ENCODE measurements at regions not wholly inside any gene's neighbourhood (a gene's known extent, or its start where the extent isn't known, plus 50 kb on each side); places are given as distances from the start of the nearest gene placed in this dataset.
"Not testable (repeated sequence)": the region's sequence is repeated elsewhere in the genome, so short reads cannot be mapped to it uniquely, and the experiment has no call there.

DNA sequence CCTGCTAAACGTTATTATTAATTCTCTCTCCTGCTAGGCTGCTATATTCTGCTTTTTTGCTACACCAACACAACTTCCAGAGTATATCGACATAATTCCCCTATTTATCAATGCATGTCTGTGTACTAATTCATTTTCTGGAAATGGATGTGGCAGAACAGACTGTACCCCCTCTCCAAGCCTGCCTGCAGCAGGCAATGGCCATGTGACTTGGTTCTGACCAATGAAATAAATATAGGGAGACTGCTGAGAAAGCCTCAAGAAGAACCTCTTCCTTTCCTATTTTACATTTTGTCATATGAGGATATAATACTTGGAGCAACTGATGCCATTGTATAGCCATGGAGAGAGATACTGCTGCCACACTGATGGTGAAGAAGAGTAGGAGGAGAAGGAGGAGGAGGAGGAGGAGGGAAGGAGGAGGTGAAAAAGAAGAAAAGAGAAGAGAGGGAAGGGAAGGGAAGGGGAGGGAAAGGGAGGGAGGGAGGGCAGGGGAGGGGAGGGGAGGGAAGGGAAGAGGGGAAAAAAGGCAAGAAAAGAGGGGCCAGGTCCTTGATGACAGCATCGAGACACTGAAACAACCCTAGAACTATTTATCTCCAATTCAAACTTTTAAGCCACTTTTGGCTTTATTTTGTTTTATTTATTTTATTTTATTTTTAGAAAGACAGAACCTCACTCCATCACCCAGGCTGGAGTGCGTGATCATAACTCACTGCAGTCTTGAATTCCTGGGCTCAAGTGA lies 57.0 kb upstream of the SPP1 start:
- H3K27ac Mint-ChIP-seq, result no peak overlapping the region
- TF ChIP-seq, protein P1, sequence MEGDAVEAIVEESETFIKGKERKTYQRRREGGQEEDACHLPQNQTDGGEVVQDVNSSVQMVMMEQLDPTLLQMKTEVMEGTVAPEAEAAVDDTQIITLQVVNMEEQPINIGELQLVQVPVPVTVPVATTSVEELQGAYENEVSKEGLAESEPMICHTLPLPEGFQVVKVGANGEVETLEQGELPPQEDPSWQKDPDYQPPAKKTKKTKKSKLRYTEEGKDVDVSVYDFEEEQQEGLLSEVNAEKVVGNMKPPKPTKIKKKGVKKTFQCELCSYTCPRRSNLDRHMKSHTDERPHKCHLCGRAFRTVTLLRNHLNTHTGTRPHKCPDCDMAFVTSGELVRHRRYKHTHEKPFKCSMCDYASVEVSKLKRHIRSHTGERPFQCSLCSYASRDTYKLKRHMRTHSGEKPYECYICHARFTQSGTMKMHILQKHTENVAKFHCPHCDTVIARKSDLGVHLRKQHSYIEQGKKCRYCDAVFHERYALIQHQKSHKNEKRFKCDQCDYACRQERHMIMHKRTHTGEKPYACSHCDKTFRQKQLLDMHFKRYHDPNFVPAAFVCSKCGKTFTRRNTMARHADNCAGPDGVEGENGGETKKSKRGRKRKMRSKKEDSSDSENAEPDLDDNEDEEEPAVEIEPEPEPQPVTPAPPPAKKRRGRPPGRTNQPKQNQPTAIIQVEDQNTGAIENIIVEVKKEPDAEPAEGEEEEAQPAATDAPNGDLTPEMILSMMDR (IDR thresholded peaks at IDR 0.05), result no peak
- POLR2A ChIA-PET, result no interaction called here
- H3K36me3 Mint-ChIP-seq (ENCODE audit: low read depth), result no peaks in the 10 kb centered on the region
- no peak for DNase-seq
- H3K4me3 Mint-ChIP-seq, result no peak overlapping the region
- no peaks in the 10 kb centered on the region for H3K9me3 Mint-ChIP-seq
- CTCF ChIA-PET, result no interaction called here
- ATAC-seq, result no peak
- intact Hi-C loops (cut with micrococcal nuclease), result no loop called here
- H3K4me1 Mint-ChIP-seq (ENCODE audit: low read depth), result no peaks in the 10 kb centered on the region
- peaks cover 1% of the 10 kb centered on the region for H3K27me3 Mint-ChIP-seq

GRCh38 chr4:87919304-87919703 lies 56.2 kb upstream of the SPP1 start:
- intact Hi-C loops (cut with micrococcal nuclease); H3K36me3 Mint-ChIP-seq (ENCODE audit: low read depth); H3K27ac Mint-ChIP-seq; DNase-seq; H3K27me3 Mint-ChIP-seq; H3K4me3 Mint-ChIP-seq; H3K9me3 Mint-ChIP-seq; H3K4me1 Mint-ChIP-seq (ENCODE audit: low read depth); POLR2A ChIA-PET; ATAC-seq; CTCF ChIA-PET: not testable (repeated sequence)

GRCh38 chr4:87919941-87920340 lies 55.6 kb upstream of the SPP1 start:
- ATAC-seq (no peak), DNase-seq (no peak)
- TF ChIP-seq, protein P1 (IDR thresholded peaks at IDR 0.05), result no peak
- H3K4me3 Mint-ChIP-seq, result no peak overlapping the region
- no peaks in the 10 kb centered on the region for H3K4me1 Mint-ChIP-seq (ENCODE audit: low read depth)
- peaks cover 1% of the 10 kb centered on the region for H3K27me3 Mint-ChIP-seq
- no peaks in the 10 kb centered on the region for H3K36me3 Mint-ChIP-seq (ENCODE audit: low read depth)
- ChIA-PET POLR2A (no interaction called here), CTCF (no interaction called here)
- intact Hi-C loops (cut with micrococcal nuclease), result no loop called here
- H3K9me3 Mint-ChIP-seq, result no peaks in the 10 kb centered on the region
- H3K27ac Mint-ChIP-seq, result no peak overlapping the region

GRCh38 chr4:87920478-87920877 lies 55.0 kb upstream of the SPP1 start:
- ChIA-PET CTCF (no interaction called here), POLR2A (no interaction called here)
- DNase-seq (no peak), ATAC-seq (no peak)
- Mint-ChIP-seq H3K4me1 (ENCODE audit: low read depth) (no peaks in the 10 kb centered on the region), H3K27ac (no peak overlapping the region), H3K36me3 (ENCODE audit: low read depth) (no peaks in the 10 kb centered on the region), H3K9me3 (no peaks in the 10 kb centered on the region), H3K4me3 (no peak overlapping the region), H3K27me3 (peaks cover 1% of the 10 kb centered on the region)
- TF ChIP-seq, protein P1 (IDR thresholded peaks at IDR 0.05), result no peak
- intact Hi-C loops (cut with micrococcal nuclease), result no loop called here

DNA sequence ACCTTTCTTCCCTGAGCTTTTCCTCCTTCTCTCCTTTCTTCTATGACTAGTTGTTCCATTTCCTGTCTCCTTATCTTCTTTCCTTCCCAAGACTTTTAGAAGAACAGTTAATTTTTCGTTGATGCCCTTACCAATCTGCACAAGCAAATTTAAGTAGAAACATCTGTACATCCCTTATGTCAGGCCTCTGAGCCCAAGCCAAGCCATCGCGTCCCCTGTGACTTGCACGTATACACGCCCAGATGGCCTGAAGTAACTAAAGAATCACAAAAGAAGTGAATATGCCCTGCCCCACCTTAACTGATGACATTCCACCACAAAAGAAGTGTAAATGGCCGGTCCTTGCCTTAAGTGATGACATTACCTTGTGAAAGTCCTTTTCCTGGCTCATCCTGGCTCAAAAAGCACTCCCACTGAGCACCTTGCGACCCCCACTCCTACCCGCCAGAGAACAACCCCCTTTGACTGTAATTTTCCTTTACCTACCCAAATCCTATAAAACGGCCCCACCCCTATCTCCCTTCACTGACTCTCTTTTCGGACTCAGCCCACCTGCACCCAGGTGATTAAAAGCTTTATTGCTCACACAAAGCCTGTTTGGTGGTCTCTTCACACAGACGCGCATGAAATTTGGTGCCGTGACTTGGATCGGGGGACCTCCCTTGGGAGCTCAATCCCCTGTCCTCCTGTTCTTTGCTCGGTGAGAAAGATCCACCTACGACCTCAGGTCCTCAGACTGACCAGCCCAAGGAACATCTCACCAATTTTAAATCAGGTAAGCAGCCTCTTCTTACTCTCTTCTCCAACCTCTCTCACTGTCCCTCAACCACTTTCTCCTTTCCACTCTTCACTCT lies 53.7 kb upstream of the SPP1 start:
- H3K27me3 Mint-ChIP-seq; ATAC-seq; H3K4me1 Mint-ChIP-seq (ENCODE audit: low read depth); CTCF ChIA-PET; POLR2A ChIA-PET; H3K27ac Mint-ChIP-seq; H3K4me3 Mint-ChIP-seq; DNase-seq; H3K36me3 Mint-ChIP-seq (ENCODE audit: low read depth); H3K9me3 Mint-ChIP-seq; intact Hi-C loops (cut with micrococcal nuclease): not testable (repeated sequence)

DNA sequence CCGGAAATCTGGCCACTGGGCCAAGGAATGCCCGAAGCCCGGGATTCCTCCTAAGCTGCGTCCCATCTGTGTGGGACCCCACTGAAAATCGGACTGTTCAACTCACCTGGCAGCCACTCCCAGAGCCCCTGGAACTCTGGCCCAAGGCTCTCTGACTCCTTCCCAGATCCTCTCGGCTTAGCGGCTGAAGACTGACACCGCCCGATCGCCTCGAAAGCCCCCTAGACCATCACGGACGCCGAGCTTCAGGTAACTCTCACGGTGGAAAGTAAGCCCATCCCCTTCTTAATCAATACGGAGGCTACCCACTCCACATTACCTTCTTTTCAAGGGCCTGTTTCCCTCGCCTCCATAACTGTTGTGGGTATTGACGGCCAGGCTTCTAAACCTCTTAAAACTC lies 51.4 kb upstream of the SPP1 start:
- H3K27ac Mint-ChIP-seq; intact Hi-C loops (cut with micrococcal nuclease); H3K4me1 Mint-ChIP-seq (ENCODE audit: low read depth); ATAC-seq; H3K27me3 Mint-ChIP-seq; H3K36me3 Mint-ChIP-seq (ENCODE audit: low read depth); POLR2A ChIA-PET; CTCF ChIA-PET; DNase-seq; H3K9me3 Mint-ChIP-seq; H3K4me3 Mint-ChIP-seq: not testable (repeated sequence)

All from activated CD8-positive, alpha-beta T cell treated with anti-CD3 and anti-CD28 coated beads for 36 hours (primary cell).